Brain microvascular endothelial cell (primary cell): ENCODE measurements at regions not wholly inside any gene's neighbourhood (a gene's known extent, or its start where the extent isn't known, plus 50 kb on each side); places are given as distances from the start of the nearest gene placed in this dataset.

Experiments used
- DNase-seq: peaks from one replicate; pipeline ENCODE4 v3.0.0-alpha.2; 2020
- H3K27ac ChIP-seq: fragments of 250-450 bp; sonication (Bioruptor Pico); 2 replicates; pipeline ENCODE4 v1.5.1; 2020; ENCODE audit warnings: mild to moderate bottlenecking, moderate library complexity
- H3K27me3 ChIP-seq: fragments of 250-450 bp; sonication (Bioruptor Pico); replicated peaks from 2 replicates; pipeline ENCODE4 v1.5.1; 2020; ENCODE audit warnings: mild to moderate bottlenecking
- H3K36me3 ChIP-seq: fragments of 250-450 bp; sonication (Bioruptor Pico); replicated peaks from 2 replicates; pipeline ENCODE4 v1.5.1; 2020; ENCODE audit warnings: mild to moderate bottlenecking
- H3K4me3 ChIP-seq: 2 replicates; pipeline ENCODE4 v1.5.1; 2011; ENCODE audit warnings: low read depth, mild to moderate bottlenecking, control low read depth, low read length, moderate library complexity
- in situ Hi-C: cut with HindIII; loops from 2 replicates; pipeline ENCODE4 v1.10.0; 2017; ENCODE audit warnings: low sequenced_read_pairs, low pct_ligation_motif_present
- TF ChIP-seq, protein P1 (sequence below): IDR thresholded peaks from 2 replicates; pipeline ENCODE4 v1.5.1; 2011; ENCODE audit warnings: low read depth, mild to moderate bottlenecking, moderate library complexity, low read length, control low read depth, inconsistent platforms; ENCODE audit errors: missing control alignments

DNA sequence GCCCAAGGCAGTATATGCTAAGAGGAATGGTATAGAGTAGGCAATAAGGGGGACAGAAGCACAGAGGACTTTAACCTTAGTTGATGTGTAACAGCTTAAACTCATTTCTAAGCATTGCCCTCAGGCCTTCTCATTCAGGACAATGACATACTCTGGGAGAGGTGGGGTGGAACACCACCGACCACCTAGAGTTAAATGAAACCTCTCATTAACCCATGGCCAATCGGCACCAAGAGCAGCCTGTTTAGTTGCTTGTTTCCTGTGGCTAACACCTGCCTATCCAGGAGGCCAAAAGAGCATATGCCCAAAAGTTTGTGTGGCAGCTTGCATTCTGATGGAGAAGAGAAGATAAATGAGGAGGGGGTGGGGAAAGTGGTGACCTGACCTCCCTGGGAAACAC is 50.0 kb downstream of the PABIR2 start:
- Histone ChIP-seq H3K36me3 (no peaks in the 10 kb centered on the region), H3K27me3 (no peaks in the 10 kb centered on the region), H3K4me3 (no peak overlapping the region), H3K27ac (no peak overlapping the region)
- TF ChIP-seq, protein P1, sequence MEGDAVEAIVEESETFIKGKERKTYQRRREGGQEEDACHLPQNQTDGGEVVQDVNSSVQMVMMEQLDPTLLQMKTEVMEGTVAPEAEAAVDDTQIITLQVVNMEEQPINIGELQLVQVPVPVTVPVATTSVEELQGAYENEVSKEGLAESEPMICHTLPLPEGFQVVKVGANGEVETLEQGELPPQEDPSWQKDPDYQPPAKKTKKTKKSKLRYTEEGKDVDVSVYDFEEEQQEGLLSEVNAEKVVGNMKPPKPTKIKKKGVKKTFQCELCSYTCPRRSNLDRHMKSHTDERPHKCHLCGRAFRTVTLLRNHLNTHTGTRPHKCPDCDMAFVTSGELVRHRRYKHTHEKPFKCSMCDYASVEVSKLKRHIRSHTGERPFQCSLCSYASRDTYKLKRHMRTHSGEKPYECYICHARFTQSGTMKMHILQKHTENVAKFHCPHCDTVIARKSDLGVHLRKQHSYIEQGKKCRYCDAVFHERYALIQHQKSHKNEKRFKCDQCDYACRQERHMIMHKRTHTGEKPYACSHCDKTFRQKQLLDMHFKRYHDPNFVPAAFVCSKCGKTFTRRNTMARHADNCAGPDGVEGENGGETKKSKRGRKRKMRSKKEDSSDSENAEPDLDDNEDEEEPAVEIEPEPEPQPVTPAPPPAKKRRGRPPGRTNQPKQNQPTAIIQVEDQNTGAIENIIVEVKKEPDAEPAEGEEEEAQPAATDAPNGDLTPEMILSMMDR: no peak
- in situ Hi-C loops: no loop called here
- DNase-seq: no peak

- in situ Hi-C loops: no loop called here
- no peak for DNase-seq
- no peak overlapping the region for H3K4me3 ChIP-seq
- H3K27me3 ChIP-seq: no peaks in the 10 kb centered on the region
- TF ChIP-seq, protein P1: no peak
- no peak overlapping the region for H3K27ac ChIP-seq
- H3K36me3 ChIP-seq: no peaks in the 10 kb centered on the region
Measured at GRCh38 chrX:134746410-134746785, 50.6 kb downstream of the PABIR2 start.

DNA sequence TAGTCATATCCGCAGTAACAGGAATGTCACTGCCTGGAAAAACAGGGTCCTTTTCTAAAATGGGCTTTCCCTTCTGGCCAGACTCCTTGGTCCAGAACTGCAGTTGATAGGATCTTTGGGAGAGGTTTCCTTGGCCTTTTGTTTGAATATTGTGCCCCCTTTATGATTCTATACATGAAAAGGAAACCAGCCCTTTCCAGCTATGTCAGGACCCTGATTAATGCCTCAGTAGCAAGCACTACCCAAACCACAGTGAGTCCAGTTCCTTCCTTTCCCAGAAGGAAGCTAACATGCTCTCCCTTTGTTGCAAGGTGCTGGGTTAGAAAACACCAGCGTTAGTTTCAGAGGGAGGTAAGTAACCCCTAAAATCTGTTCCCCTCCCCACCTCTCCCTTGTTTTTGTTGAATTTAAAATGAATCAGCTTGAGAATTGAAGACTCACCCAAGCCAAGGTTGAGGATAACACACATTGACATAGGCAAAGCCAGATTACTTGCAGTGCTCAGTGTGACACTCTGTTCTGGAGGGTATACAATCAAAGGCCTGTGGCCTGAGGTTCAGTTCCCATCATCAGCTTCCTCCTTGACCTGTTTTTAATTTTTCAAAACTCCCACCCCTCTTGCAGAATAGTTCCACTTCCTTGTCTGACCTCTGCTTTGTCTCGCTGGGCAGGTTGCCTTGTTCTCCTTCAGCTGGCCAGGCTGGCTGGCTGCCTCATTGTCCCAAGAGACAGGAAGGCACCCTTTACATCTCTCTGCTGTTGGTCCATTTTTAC is 51.2 kb downstream of the PABIR2 start:
- TF ChIP-seq, protein P1: no peak
- Histone ChIP-seq H3K36me3 (no peaks in the 10 kb centered on the region), H3K27ac (no peak overlapping the region), H3K4me3 (no peak overlapping the region), H3K27me3 (no peaks in the 10 kb centered on the region)
- DNase-seq: no peak
- in situ Hi-C loops: no loop called here

DNA sequence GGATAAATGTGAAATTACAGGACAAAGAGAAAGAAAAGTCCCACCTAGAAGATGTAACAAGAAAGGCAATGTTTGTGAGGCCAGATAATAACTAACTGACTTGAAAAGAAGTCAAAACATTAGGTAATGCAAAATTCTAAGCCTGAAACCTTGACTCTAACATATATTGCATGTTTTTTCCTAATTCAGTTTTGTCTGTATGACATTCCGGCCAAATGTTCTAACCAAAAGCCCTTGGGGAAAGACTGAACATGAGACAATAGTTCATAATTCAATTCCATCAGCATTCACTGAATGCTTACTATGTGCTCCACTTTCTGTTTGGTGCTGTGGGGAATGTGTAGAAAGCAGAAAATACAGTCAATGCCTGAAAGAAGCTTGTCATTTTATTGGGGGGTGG is 53.9 kb downstream of the PABIR2 start:
- H3K27ac ChIP-seq: no peak overlapping the region
- H3K4me3 ChIP-seq: no peak overlapping the region
- no peaks in the 10 kb centered on the region for H3K27me3 ChIP-seq
- H3K36me3 ChIP-seq: no peaks in the 10 kb centered on the region
- TF ChIP-seq, protein P1: no peak
- in situ Hi-C loops: no loop called here
- no peak for DNase-seq

- TF ChIP-seq, protein P1: no peak
- in situ Hi-C loops: no loop called here
- Histone ChIP-seq H3K36me3 (no peaks in the 10 kb centered on the region), H3K4me3 (no peak overlapping the region), H3K27me3 (no peaks in the 10 kb centered on the region), H3K27ac (no peak overlapping the region)
- DNase-seq: no peak
Measured at GRCh38 chrX:134742573-134742972, 54.4 kb downstream of the PABIR2 start.

GRCh38 chrX:134741746-134742145 is 55.3 kb downstream of the PABIR2 start:
- no peaks in the 10 kb centered on the region for H3K27me3 ChIP-seq
- DNase-seq: no peak
- TF ChIP-seq, protein P1: no peak
- in situ Hi-C loops: no loop called here
- H3K4me3 ChIP-seq: no peak overlapping the region
- H3K27ac ChIP-seq: no peak overlapping the region
- H3K36me3 ChIP-seq: no peaks in the 10 kb centered on the region
